ENCODE measurements at regions not wholly inside any gene's neighbourhood (a gene's known extent, or its start where the extent isn't known, plus 50 kb on each side); places are given as distances from the start of the nearest gene placed in this dataset.

- DNase-seq = no peak
- CTCF ChIA-PET = no interaction called here
- H3K9me3 Mint-ChIP-seq (ENCODE audit: insufficient read depth) = no peaks in the 10 kb centered on the region
- no peaks in the 10 kb centered on the region for H3K4me1 Mint-ChIP-seq (ENCODE audit: low read depth)
- no peaks in the 10 kb centered on the region for H3K27me3 Mint-ChIP-seq (ENCODE audit: low read depth)
- H3K27ac Mint-ChIP-seq = no peak overlapping the region
- no peak for ATAC-seq
- no peaks in the 10 kb centered on the region for H3K36me3 Mint-ChIP-seq (ENCODE audit: low read depth)
- H3K4me3 Mint-ChIP-seq = no peak overlapping the region
- POLR2A ChIA-PET = no interaction called here
Observed at GRCh38 chr10:55449981-55450380, 649.0 kb upstream of the PCDH15 start.

GRCh38 chr10:55446441-55447002 lies 645.5 kb upstream of the PCDH15 start:
- no peak for DNase-seq
- no peak overlapping the region for H3K4me3 Mint-ChIP-seq
- H3K36me3 Mint-ChIP-seq (ENCODE audit: low read depth) = no peaks in the 10 kb centered on the region
- H3K9me3 Mint-ChIP-seq (ENCODE audit: insufficient read depth) = no peaks in the 10 kb centered on the region
- H3K27ac Mint-ChIP-seq = no peak overlapping the region
- POLR2A ChIA-PET = no interaction called here
- no peaks in the 10 kb centered on the region for H3K27me3 Mint-ChIP-seq (ENCODE audit: low read depth)
- no peaks in the 10 kb centered on the region for H3K4me1 Mint-ChIP-seq (ENCODE audit: low read depth)
- ATAC-seq = no peak
- CTCF ChIA-PET = no interaction called here

- Mint-ChIP-seq H3K27me3 (ENCODE audit: low read depth) (no peaks in the 10 kb centered on the region), H3K9me3 (ENCODE audit: insufficient read depth) (peaks cover 15% of the 10 kb centered on the region), H3K4me1 (ENCODE audit: low read depth) (no peaks in the 10 kb centered on the region), H3K4me3 (no peak overlapping the region), H3K36me3 (ENCODE audit: low read depth) (no peaks in the 10 kb centered on the region), H3K27ac (no peak overlapping the region)
- ChIA-PET POLR2A (no interaction called here), CTCF (no interaction called here)
- DNase-seq = no peak
- ATAC-seq = no peak
Observed at GRCh38 chr10:55441777-55442176, 640.7 kb upstream of the PCDH15 start.

GRCh38 chr10:55426138-55426537 lies 625.1 kb upstream of the PCDH15 start:
- ChIA-PET POLR2A (no interaction called here), CTCF (no interaction called here)
- ATAC-seq (no peak), DNase-seq (no peak)
- Mint-ChIP-seq H3K27me3 (ENCODE audit: low read depth) (no peaks in the 10 kb centered on the region), H3K36me3 (ENCODE audit: low read depth) (no peaks in the 10 kb centered on the region), H3K4me1 (ENCODE audit: low read depth) (no peaks in the 10 kb centered on the region), H3K27ac (no peak overlapping the region), H3K4me3 (no peak overlapping the region), H3K9me3 (ENCODE audit: insufficient read depth) (peaks cover 7% of the 10 kb centered on the region)

GRCh38 chr10:55410415-55410885 lies 609.4 kb upstream of the PCDH15 start:
- Mint-ChIP-seq H3K36me3 (ENCODE audit: low read depth) (no peaks in the 10 kb centered on the region), H3K27me3 (ENCODE audit: low read depth) (no peaks in the 10 kb centered on the region), H3K9me3 (ENCODE audit: insufficient read depth) (no peaks in the 10 kb centered on the region), H3K4me3 (no peak overlapping the region), H3K4me1 (ENCODE audit: low read depth) (no peaks in the 10 kb centered on the region), H3K27ac (no peak overlapping the region)
- no peak for ATAC-seq
- no peak for DNase-seq
- ChIA-PET POLR2A (no interaction called here), CTCF (no interaction called here)

GRCh38 chr10:55404094-55404493 lies 603.1 kb upstream of the PCDH15 start:
- ATAC-seq (no peak), DNase-seq (no peak)
- Mint-ChIP-seq H3K27ac (no peak overlapping the region), H3K9me3 (ENCODE audit: insufficient read depth) (no peaks in the 10 kb centered on the region), H3K4me1 (ENCODE audit: low read depth) (no peaks in the 10 kb centered on the region), H3K4me3 (no peak overlapping the region), H3K36me3 (ENCODE audit: low read depth) (no peaks in the 10 kb centered on the region), H3K27me3 (ENCODE audit: low read depth) (no peaks in the 10 kb centered on the region)
- ChIA-PET CTCF (no interaction called here), POLR2A (no interaction called here)

- no peaks in the 10 kb centered on the region for H3K9me3 Mint-ChIP-seq (ENCODE audit: insufficient read depth)
- H3K27ac Mint-ChIP-seq = no peak overlapping the region
- ChIA-PET POLR2A (no interaction called here), CTCF (no interaction called here)
- no peaks in the 10 kb centered on the region for H3K4me1 Mint-ChIP-seq (ENCODE audit: low read depth)
- no peak for ATAC-seq
- no peak for DNase-seq
- no peaks in the 10 kb centered on the region for H3K27me3 Mint-ChIP-seq (ENCODE audit: low read depth)
- no peak overlapping the region for H3K4me3 Mint-ChIP-seq
- no peaks in the 10 kb centered on the region for H3K36me3 Mint-ChIP-seq (ENCODE audit: low read depth)
Observed at GRCh38 chr10:55400075-55400849, 599.2 kb upstream of the PCDH15 start.

GRCh38 chr10:55398497-55398882 lies 597.5 kb upstream of the PCDH15 start:
- H3K4me1 Mint-ChIP-seq (ENCODE audit: low read depth) = no peaks in the 10 kb centered on the region
- ChIA-PET CTCF (no interaction called here), POLR2A (no interaction called here)
- H3K27me3 Mint-ChIP-seq (ENCODE audit: low read depth) = no peaks in the 10 kb centered on the region
- ATAC-seq (no peak), DNase-seq (no peak)
- H3K9me3 Mint-ChIP-seq (ENCODE audit: insufficient read depth) = no peaks in the 10 kb centered on the region
- no peak overlapping the region for H3K27ac Mint-ChIP-seq
- H3K36me3 Mint-ChIP-seq (ENCODE audit: low read depth) = no peaks in the 10 kb centered on the region
- H3K4me3 Mint-ChIP-seq = no peak overlapping the region

- H3K27ac Mint-ChIP-seq = no peak overlapping the region
- ATAC-seq (no peak), DNase-seq (no peak)
- no peaks in the 10 kb centered on the region for H3K27me3 Mint-ChIP-seq (ENCODE audit: low read depth)
- ChIA-PET POLR2A (no interaction called here), CTCF (no interaction called here)
- H3K4me3 Mint-ChIP-seq = no peak overlapping the region
- no peaks in the 10 kb centered on the region for H3K36me3 Mint-ChIP-seq (ENCODE audit: low read depth)
- no peaks in the 10 kb centered on the region for H3K9me3 Mint-ChIP-seq (ENCODE audit: insufficient read depth)
- H3K4me1 Mint-ChIP-seq (ENCODE audit: low read depth) = no peaks in the 10 kb centered on the region
Observed at GRCh38 chr10:55397777-55398496, 596.9 kb upstream of the PCDH15 start.

- DNase-seq = no peak
- no peak overlapping the region for H3K4me3 Mint-ChIP-seq
- ChIA-PET POLR2A (no interaction called here), CTCF (no interaction called here)
- no peaks in the 10 kb centered on the region for H3K27me3 Mint-ChIP-seq (ENCODE audit: low read depth)
- H3K9me3 Mint-ChIP-seq (ENCODE audit: insufficient read depth) = peaks cover 6% of the 10 kb centered on the region
- no peaks in the 10 kb centered on the region for H3K36me3 Mint-ChIP-seq (ENCODE audit: low read depth)
- ATAC-seq = no peak
- H3K4me1 Mint-ChIP-seq (ENCODE audit: low read depth) = no peaks in the 10 kb centered on the region
- H3K27ac Mint-ChIP-seq = no peak overlapping the region
Observed at GRCh38 chr10:55378196-55378595, 577.2 kb upstream of the PCDH15 start.

GRCh38 chr10:55374917-55375316 lies 573.9 kb upstream of the PCDH15 start:
- no peak overlapping the region for H3K27ac Mint-ChIP-seq
- POLR2A ChIA-PET = no interaction called here

GRCh38 chr10:55374060-55374459 lies 573.0 kb upstream of the PCDH15 start:
- DNase-seq (no peak), ATAC-seq (no peak)
- Mint-ChIP-seq H3K4me1 (ENCODE audit: low read depth) (no peaks in the 10 kb centered on the region), H3K27ac (no peak overlapping the region), H3K4me3 (no peak overlapping the region), H3K36me3 (ENCODE audit: low read depth) (no peaks in the 10 kb centered on the region), H3K27me3 (ENCODE audit: low read depth) (no peaks in the 10 kb centered on the region), H3K9me3 (ENCODE audit: insufficient read depth) (peaks cover 8% of the 10 kb centered on the region)
- ChIA-PET POLR2A (no interaction called here), CTCF (no interaction called here)

More at GRCh38 chr10:55374917-55375316, 573.9 kb upstream of the PCDH15 start:
- ATAC-seq (no peak), DNase-seq (no peak)
- Mint-ChIP-seq H3K27me3 (ENCODE audit: low read depth) (no peaks in the 10 kb centered on the region), H3K9me3 (ENCODE audit: insufficient read depth) (peaks cover 4% of the 10 kb centered on the region), H3K4me3 (no peak overlapping the region), H3K36me3 (ENCODE audit: low read depth) (no peaks in the 10 kb centered on the region), H3K4me1 (ENCODE audit: low read depth) (no peaks in the 10 kb centered on the region)
- CTCF ChIA-PET = no interaction called here

Measured in activated CD8-positive, alpha-beta T cell treated with anti-CD3 and anti-CD28 coated beads, Interleukin-2, amount 10 ng/mL, durations not matched to agents 7 days and 5 days (primary cell).